Astrocyte (in vitro differentiated cells and primary cell): ENCODE measurements at regions not wholly inside any gene's neighbourhood (a gene's known extent, or its start where the extent isn't known, plus 50 kb on each side); places are given as distances from the start of the nearest gene placed in this dataset.

Source experiments
- CTCF ChIP-seq: IDR thresholded peaks from 2 replicates; pipeline ENCODE4 v1.5.1; 2011; ENCODE audit warnings: low read depth, mild to moderate bottlenecking, inconsistent platforms, low read length, moderate library complexity; ENCODE audit not compliant: insufficient read depth
- EZH2 ChIP-seq: IDR thresholded peaks from 2 replicates; pipeline ENCODE4 v1.6.1; 2012; ENCODE audit warnings: mild to moderate bottlenecking, low read length, inconsistent platforms; ENCODE audit not compliant: insufficient read depth

- TF ChIP-seq CTCF, result no peak
- TF ChIP-seq EZH2, result no peak
Observed at GRCh38 chr1:69483246-69483645, 84.5 kb upstream of the LRRC7 start.
